ENCODE measurements at regions not wholly inside any gene's neighbourhood (a gene's known extent, or its start where the extent isn't known, plus 50 kb on each side); places are given as distances from the start of the nearest gene placed in this dataset.

DNA sequence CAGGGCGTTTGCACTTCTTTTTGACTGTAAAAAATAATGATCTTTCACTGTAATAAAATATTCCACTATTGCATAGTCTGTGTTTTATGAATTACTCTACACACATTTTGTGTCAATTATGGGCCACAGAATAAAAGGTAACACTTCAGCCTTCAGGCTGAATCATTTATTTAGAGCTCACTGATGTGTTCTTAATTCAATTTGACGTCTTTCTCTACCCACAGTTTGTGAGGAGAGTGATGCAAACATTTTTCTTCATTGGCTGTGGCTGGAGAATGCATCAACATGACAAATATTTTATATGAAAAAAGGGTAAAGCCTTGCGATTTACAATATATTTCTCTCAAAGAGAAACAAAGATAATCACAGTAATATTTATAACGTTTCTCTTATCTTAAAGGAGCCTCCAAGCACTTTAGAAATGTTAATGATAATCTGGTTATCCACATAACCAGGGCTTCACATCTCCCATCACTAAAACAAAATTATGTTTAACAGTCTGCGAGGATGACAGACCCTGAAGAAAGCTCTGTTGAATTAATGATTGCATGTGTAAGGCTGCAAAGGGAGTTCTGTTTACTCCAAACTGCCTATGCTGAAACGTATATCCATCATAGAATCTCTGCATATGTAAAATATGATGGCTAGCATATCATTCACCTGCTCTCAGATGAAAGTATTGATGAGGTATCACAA lies 951.3 kb downstream of the ZPLD1 start:
- TF ChIP-seq, protein P1, sequence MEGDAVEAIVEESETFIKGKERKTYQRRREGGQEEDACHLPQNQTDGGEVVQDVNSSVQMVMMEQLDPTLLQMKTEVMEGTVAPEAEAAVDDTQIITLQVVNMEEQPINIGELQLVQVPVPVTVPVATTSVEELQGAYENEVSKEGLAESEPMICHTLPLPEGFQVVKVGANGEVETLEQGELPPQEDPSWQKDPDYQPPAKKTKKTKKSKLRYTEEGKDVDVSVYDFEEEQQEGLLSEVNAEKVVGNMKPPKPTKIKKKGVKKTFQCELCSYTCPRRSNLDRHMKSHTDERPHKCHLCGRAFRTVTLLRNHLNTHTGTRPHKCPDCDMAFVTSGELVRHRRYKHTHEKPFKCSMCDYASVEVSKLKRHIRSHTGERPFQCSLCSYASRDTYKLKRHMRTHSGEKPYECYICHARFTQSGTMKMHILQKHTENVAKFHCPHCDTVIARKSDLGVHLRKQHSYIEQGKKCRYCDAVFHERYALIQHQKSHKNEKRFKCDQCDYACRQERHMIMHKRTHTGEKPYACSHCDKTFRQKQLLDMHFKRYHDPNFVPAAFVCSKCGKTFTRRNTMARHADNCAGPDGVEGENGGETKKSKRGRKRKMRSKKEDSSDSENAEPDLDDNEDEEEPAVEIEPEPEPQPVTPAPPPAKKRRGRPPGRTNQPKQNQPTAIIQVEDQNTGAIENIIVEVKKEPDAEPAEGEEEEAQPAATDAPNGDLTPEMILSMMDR (IDR thresholded peaks at IDR 0.05; ENCODE audit: partially characterized antibody, unreplicated experiment) = no peak
- no peak for DNase-seq
- H3K27me3 Mint-ChIP-seq (ENCODE audit: unreplicated experiment) = peaks cover 2% of the 10 kb centered on the region
- H3K9me3 Mint-ChIP-seq (ENCODE audit: unreplicated experiment) = no peaks in the 10 kb centered on the region
- H3K27ac Mint-ChIP-seq (ENCODE audit: unreplicated experiment) = no peak overlapping the region
- peaks cover 7% of the 10 kb centered on the region for H3K4me1 Mint-ChIP-seq (ENCODE audit: low read depth, unreplicated experiment)
- H3K4me3 Mint-ChIP-seq (ENCODE audit: unreplicated experiment) = no peak overlapping the region
- H3K36me3 Mint-ChIP-seq (ENCODE audit: unreplicated experiment) = no peaks in the 10 kb centered on the region

DNA sequence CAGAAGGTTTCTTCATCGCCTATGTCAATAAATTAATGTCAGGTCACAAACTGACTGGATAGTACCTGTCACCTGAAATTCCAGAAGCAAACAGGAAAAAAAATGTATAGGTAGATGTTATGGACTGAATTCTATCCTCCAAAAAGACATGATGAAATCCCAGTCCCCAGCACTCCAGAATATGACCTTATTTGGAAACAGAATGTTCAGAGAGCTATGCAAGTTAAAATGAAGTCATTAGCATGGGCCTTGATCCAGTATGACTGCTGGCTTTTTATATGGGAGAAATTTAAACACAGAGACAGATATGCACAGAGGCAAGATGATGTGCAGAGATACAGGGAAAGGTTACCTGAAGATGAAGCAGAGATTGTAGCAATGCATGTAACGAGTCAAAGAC lies 953.4 kb downstream of the ZPLD1 start:
- H3K4me1 Mint-ChIP-seq (ENCODE audit: low read depth, unreplicated experiment) = peaks cover 7% of the 10 kb centered on the region
- no peaks in the 10 kb centered on the region for H3K36me3 Mint-ChIP-seq (ENCODE audit: unreplicated experiment)
- peaks cover 4% of the 10 kb centered on the region for H3K27me3 Mint-ChIP-seq (ENCODE audit: unreplicated experiment)
- no peaks in the 10 kb centered on the region for H3K9me3 Mint-ChIP-seq (ENCODE audit: unreplicated experiment)
- TF ChIP-seq, protein P1 (IDR thresholded peaks at IDR 0.05; ENCODE audit: partially characterized antibody, unreplicated experiment) = no peak
- no peak overlapping the region for H3K4me3 Mint-ChIP-seq (ENCODE audit: unreplicated experiment)
- H3K27ac Mint-ChIP-seq (ENCODE audit: unreplicated experiment) = no peak overlapping the region
- no peak for DNase-seq

GRCh38 chr3:103389356-103389755 lies 954.5 kb downstream of the ZPLD1 start:
- H3K27me3 Mint-ChIP-seq (ENCODE audit: unreplicated experiment) = peaks cover 4% of the 10 kb centered on the region
- no peak overlapping the region for H3K27ac Mint-ChIP-seq (ENCODE audit: unreplicated experiment)
- TF ChIP-seq, protein P1 (IDR thresholded peaks at IDR 0.05; ENCODE audit: partially characterized antibody, unreplicated experiment) = no peak
- H3K4me3 Mint-ChIP-seq (ENCODE audit: unreplicated experiment) = no peak overlapping the region
- peaks cover 7% of the 10 kb centered on the region for H3K4me1 Mint-ChIP-seq (ENCODE audit: low read depth, unreplicated experiment)
- no peaks in the 10 kb centered on the region for H3K9me3 Mint-ChIP-seq (ENCODE audit: unreplicated experiment)
- H3K36me3 Mint-ChIP-seq (ENCODE audit: unreplicated experiment) = no peaks in the 10 kb centered on the region
- no peak for DNase-seq

DNA sequence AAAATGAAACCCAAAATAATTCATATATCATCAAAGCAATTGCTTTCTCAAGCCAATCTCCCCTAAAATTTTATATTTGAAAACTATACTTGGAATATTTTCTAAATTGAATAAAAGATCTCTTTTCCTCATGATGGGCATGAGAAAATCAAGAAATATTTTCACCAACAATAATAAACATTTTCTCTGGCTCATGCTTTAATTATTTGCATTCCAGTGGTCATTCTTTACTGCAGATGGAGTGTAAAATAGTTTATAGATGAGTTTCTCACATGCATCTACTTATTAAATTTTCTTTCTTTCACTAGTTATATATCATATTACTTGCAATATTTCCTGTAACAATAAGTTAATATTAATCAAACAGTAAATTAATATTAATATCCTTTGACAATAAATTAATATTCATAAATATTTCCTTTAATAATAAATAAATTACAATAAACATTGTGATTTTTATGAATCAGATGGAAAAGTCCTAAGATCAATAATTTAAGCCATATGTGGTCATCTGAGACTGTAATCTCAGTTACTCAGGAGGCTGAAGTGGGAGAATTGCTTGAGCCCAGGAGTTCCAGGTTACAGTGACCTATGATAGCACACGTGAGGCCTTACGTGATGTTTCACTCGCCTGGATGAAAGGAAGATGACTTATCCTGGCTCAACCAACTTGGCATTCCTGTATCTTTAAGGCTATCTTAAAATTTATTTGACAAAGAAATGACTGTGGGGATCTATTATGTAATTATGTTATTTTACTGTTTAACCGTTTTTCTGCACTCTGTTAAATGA lies 958.8 kb downstream of the ZPLD1 start:
- peaks cover 2% of the 10 kb centered on the region for H3K27me3 Mint-ChIP-seq (ENCODE audit: unreplicated experiment)
- H3K4me1 Mint-ChIP-seq (ENCODE audit: low read depth, unreplicated experiment) = peaks cover 2% of the 10 kb centered on the region
- DNase-seq = no peak
- no peak overlapping the region for H3K27ac Mint-ChIP-seq (ENCODE audit: unreplicated experiment)
- no peaks in the 10 kb centered on the region for H3K36me3 Mint-ChIP-seq (ENCODE audit: unreplicated experiment)
- no peak overlapping the region for H3K4me3 Mint-ChIP-seq (ENCODE audit: unreplicated experiment)
- H3K9me3 Mint-ChIP-seq (ENCODE audit: unreplicated experiment) = no peaks in the 10 kb centered on the region
- TF ChIP-seq, protein P1 (IDR thresholded peaks at IDR 0.05; ENCODE audit: partially characterized antibody, unreplicated experiment) = no peak

DNA sequence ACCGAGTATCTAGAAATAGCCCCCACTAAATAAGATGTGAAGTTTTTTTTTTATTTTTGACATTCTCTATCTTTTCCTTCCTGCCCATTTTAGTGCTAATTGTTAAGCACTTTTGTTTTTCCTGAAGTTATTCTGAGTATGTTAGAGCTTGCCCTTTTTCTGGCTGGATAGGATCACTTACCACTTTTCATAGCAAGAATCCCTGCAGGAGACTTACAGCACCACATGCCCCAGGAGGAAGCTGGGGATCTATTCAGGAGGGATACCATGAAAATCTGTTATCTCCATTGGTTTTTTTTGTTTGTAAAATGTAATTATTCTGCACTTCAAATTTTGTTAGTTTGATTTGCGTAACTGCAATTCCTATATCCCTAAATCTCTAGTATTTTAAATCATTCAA lies 968.4 kb downstream of the ZPLD1 start:
- TF ChIP-seq, protein P1 (IDR thresholded peaks at IDR 0.05; ENCODE audit: partially characterized antibody, unreplicated experiment) = no peak
- Mint-ChIP-seq H3K9me3 (ENCODE audit: unreplicated experiment) (no peaks in the 10 kb centered on the region), H3K4me3 (ENCODE audit: unreplicated experiment) (no peak overlapping the region)

More for the DNA sequence above, 968.4 kb downstream of the ZPLD1 start:
- Mint-ChIP-seq H3K36me3 (ENCODE audit: unreplicated experiment) (no peaks in the 10 kb centered on the region), H3K27ac (ENCODE audit: unreplicated experiment) (no peak overlapping the region), H3K27me3 (ENCODE audit: unreplicated experiment) (no peaks in the 10 kb centered on the region), H3K4me1 (ENCODE audit: low read depth, unreplicated experiment) (no peaks in the 10 kb centered on the region)
- DNase-seq = no peak
